IPS DF 6.9 (cell line): ENCODE measurements at regions not wholly inside any gene's neighbourhood (a gene's known extent, or its start where the extent isn't known, plus 50 kb on each side); places are given as distances from the start of the nearest gene placed in this dataset.

Experiments used
- DNase-seq: peaks from one replicate; pipeline ENCODE4 v3.0.0-alpha.2; 2013; ENCODE audit warnings: low read depth, low spot score
- H3K27ac ChIP-seq: one replicate; pipeline ENCODE4 v1.5.1; 2013; ENCODE audit warnings: low read length, control low read depth
- H3K27me3 ChIP-seq: 2 replicates; pipeline ENCODE4 v1.6.1; 2013; ENCODE audit warnings: mild to moderate bottlenecking, low read length; ENCODE audit not compliant: control insufficient read depth, insufficient read depth
- H3K36me3 ChIP-seq: 2 replicates; pipeline ENCODE4 v1.6.1; 2013; ENCODE audit warnings: low read length; ENCODE audit not compliant: control insufficient read depth, insufficient read depth
- H3K4me1 ChIP-seq: 2 replicates; pipeline ENCODE4 v1.6.1; 2013; ENCODE audit warnings: low read length; ENCODE audit not compliant: control insufficient read depth, insufficient read depth
- H3K4me3 ChIP-seq: 2 replicates; pipeline ENCODE4 v1.5.1; 2013; ENCODE audit warnings: mild to moderate bottlenecking, low read length
- H3K9me3 ChIP-seq: 2 replicates; pipeline ENCODE4 v1.6.1; 2013; ENCODE audit warnings: low read length, inconsistent platforms; ENCODE audit not compliant: control insufficient read depth, insufficient read depth
- WGBS: extraction: QIAGEN DNeasy Blood & Tissue Kit; methylation state at CpG from one replicate; pipeline ENCODE4 v1.1.7; 2013; ENCODE audit warnings: mixed read lengths, missing lambda C conversion rate; ENCODE audit not compliant: insufficient read length, insufficient coverage; 5-methylcytosine and 5-hydroxymethylcytosine counted together

GRCh38 chr1:38198099-38198498 is 151.5 kb upstream of the POU3F1 start:
- no peak overlapping the region for H3K27ac ChIP-seq

GRCh38 chr1:38197312-38198061 is 150.9 kb upstream of the POU3F1 start:
- no CpG with 5 or more reads among the region's 14 CpGs for WGBS
- H3K27ac ChIP-seq = no peak overlapping the region
- no peaks in the 10 kb centered on the region for H3K36me3 ChIP-seq
- H3K4me1 ChIP-seq = no peaks in the 10 kb centered on the region
- H3K27me3 ChIP-seq = no peaks in the 10 kb centered on the region
- no peaks in the 10 kb centered on the region for H3K9me3 ChIP-seq
- H3K4me3 ChIP-seq = no peak overlapping the region
- DNase-seq = no peak

More at GRCh38 chr1:38198099-38198498, 151.5 kb upstream of the POU3F1 start:
- no peaks in the 10 kb centered on the region for H3K27me3 ChIP-seq
- no peaks in the 10 kb centered on the region for H3K9me3 ChIP-seq
- no peaks in the 10 kb centered on the region for H3K4me1 ChIP-seq
- WGBS = no CpG with 5 or more reads among the region's 6 CpGs
- no peak for DNase-seq
- no peaks in the 10 kb centered on the region for H3K36me3 ChIP-seq
- no peak overlapping the region for H3K4me3 ChIP-seq

GRCh38 chr1:38194472-38194871 is 147.9 kb upstream of the POU3F1 start:
- DNase-seq = no peak
- H3K27me3 ChIP-seq = no peaks in the 10 kb centered on the region

GRCh38 chr1:38193040-38193439 is 146.4 kb upstream of the POU3F1 start:
- Histone ChIP-seq H3K36me3 (no peaks in the 10 kb centered on the region), H3K27ac (no peak overlapping the region), H3K4me3 (no peak overlapping the region), H3K27me3 (no peaks in the 10 kb centered on the region), H3K4me1 (no peaks in the 10 kb centered on the region; the same call in 1 of the 2 replicates), H3K9me3 (no peaks in the 10 kb centered on the region)
- DNase-seq = no peak
- no CpG with 5 or more reads among the region's 3 CpGs for WGBS

More at GRCh38 chr1:38194472-38194871, 147.9 kb upstream of the POU3F1 start:
- H3K27ac ChIP-seq = no peak overlapping the region
- H3K36me3 ChIP-seq = no peaks in the 10 kb centered on the region
- no peaks in the 10 kb centered on the region for H3K9me3 ChIP-seq
- H3K4me3 ChIP-seq = no peak overlapping the region; the same call in 1 of the 2 replicates
- H3K4me1 ChIP-seq = no peaks in the 10 kb centered on the region
- WGBS = no CpG with 5 or more reads among the region's 6 CpGs

- Histone ChIP-seq H3K9me3 (no peaks in the 10 kb centered on the region), H3K4me1 (peaks cover 1% of the 10 kb centered on the region; the same call in 1 of the 2 replicates), H3K4me3 (no peak overlapping the region), H3K36me3 (no peaks in the 10 kb centered on the region), H3K27ac (no peak overlapping the region), H3K27me3 (no peaks in the 10 kb centered on the region)
- no CpG with 5 or more reads among the region's 7 CpGs for WGBS
- DNase-seq = no peak
These were observed 144.9 kb upstream of the POU3F1 start for GRCh38 chr1:38191461-38191860.

GRCh38 chr1:38190983-38191382 is 144.4 kb upstream of the POU3F1 start:
- WGBS = no CpG with 5 or more reads among the region's 5 CpGs
- DNase-seq = no peak
- Histone ChIP-seq H3K27me3 (no peaks in the 10 kb centered on the region), H3K9me3 (no peaks in the 10 kb centered on the region), H3K36me3 (no peaks in the 10 kb centered on the region), H3K4me1 (peaks cover 1% of the 10 kb centered on the region; the same call in 1 of the 2 replicates), H3K4me3 (no peak overlapping the region), H3K27ac (no peak overlapping the region)

GRCh38 chr1:38187552-38187951 is 141.0 kb upstream of the POU3F1 start:
- H3K27me3 ChIP-seq = no peaks in the 10 kb centered on the region
- H3K36me3 ChIP-seq = no peaks in the 10 kb centered on the region
- DNase-seq = no peak
- no peaks in the 10 kb centered on the region for H3K9me3 ChIP-seq
- no peak overlapping the region for H3K27ac ChIP-seq
- H3K4me3 ChIP-seq = no peak overlapping the region
- WGBS = no CpG with 5 or more reads among the region's 9 CpGs
- H3K4me1 ChIP-seq = peaks cover 6% of the 10 kb centered on the region; the same call in 1 of the 2 replicates

GRCh38 chr1:38186566-38186965 is 140.0 kb upstream of the POU3F1 start:
- Histone ChIP-seq H3K9me3 (no peaks in the 10 kb centered on the region), H3K4me3 (no peak overlapping the region), H3K27ac (no peak overlapping the region), H3K27me3 (no peaks in the 10 kb centered on the region), H3K36me3 (no peaks in the 10 kb centered on the region), H3K4me1 (peaks cover 6% of the 10 kb centered on the region; the same call in 1 of the 2 replicates)
- WGBS = no CpG with 5 or more reads among the region's 5 CpGs
- no peak for DNase-seq

- Histone ChIP-seq H3K4me1 (peaks cover 6% of the 10 kb centered on the region; the same call in 1 of the 2 replicates), H3K4me3 (no peak overlapping the region), H3K27ac (no peak overlapping the region), H3K36me3 (no peaks in the 10 kb centered on the region), H3K9me3 (no peaks in the 10 kb centered on the region), H3K27me3 (no peaks in the 10 kb centered on the region)
- WGBS = no CpG with 5 or more reads among the region's 7 CpGs
- no peak for DNase-seq
These were observed 139.3 kb upstream of the POU3F1 start for GRCh38 chr1:38185913-38186312.

- peaks cover 6% of the 10 kb centered on the region; the same call in 1 of the 2 replicates for H3K4me1 ChIP-seq
- no peak overlapping the region for H3K27ac ChIP-seq
- no peaks in the 10 kb centered on the region for H3K36me3 ChIP-seq
- WGBS = no CpG with 5 or more reads among the region's 2 CpGs
- no peak overlapping the region for H3K4me3 ChIP-seq
- no peak for DNase-seq
- H3K27me3 ChIP-seq = no peaks in the 10 kb centered on the region
- no peaks in the 10 kb centered on the region for H3K9me3 ChIP-seq
These were observed 137.2 kb upstream of the POU3F1 start for GRCh38 chr1:38183747-38184146.

GRCh38 chr1:38183096-38183495 is 136.5 kb upstream of the POU3F1 start:
- Histone ChIP-seq H3K9me3 (no peaks in the 10 kb centered on the region), H3K27ac (no peak overlapping the region), H3K4me1 (peaks cover 6% of the 10 kb centered on the region; the same call in 1 of the 2 replicates), H3K27me3 (no peaks in the 10 kb centered on the region), H3K36me3 (no peaks in the 10 kb centered on the region), H3K4me3 (no peak overlapping the region)
- DNase-seq = no peak
- no CpG with 5 or more reads among the region's 7 CpGs for WGBS
